ENCODE measurements at regions not wholly inside any gene's neighbourhood (a gene's known extent, or its start where the extent isn't known, plus 50 kb on each side); places are given as distances from the start of the nearest gene placed in this dataset.
"Not testable (repeated sequence)": the region's sequence is repeated elsewhere in the genome, so short reads cannot be mapped to it uniquely, and the experiment has no call there.

- DNase-seq (ENCODE audit: low read depth in 2 of 2): no peak
Observed at GRCh38 chr16:52309446-52310416, 237.2 kb downstream of the TOX3 start.

GRCh38 chr16:52308051-52308450, 238.9 kb downstream of the TOX3 start:
- DNase-seq (ENCODE audit: low read depth in 2 of 2): no peak

GRCh38 chr16:52301026-52301425, 245.9 kb downstream of the TOX3 start:
- no peak for DNase-seq (ENCODE audit: low read depth in 2 of 2)

GRCh38 chr16:52298769-52299168, 248.2 kb downstream of the TOX3 start:
- DNase-seq (ENCODE audit: low read depth in 2 of 2): no peak

- not testable (repeated sequence) for DNase-seq (ENCODE audit: low read depth in 2 of 2)
Observed at GRCh38 chr16:52296706-52297315, 250.1 kb downstream of the TOX3 start.

- DNase-seq (ENCODE audit: low read depth in 2 of 2): no peak
Observed at GRCh38 chr16:52296076-52296475, 250.9 kb downstream of the TOX3 start.

- no peak for DNase-seq (ENCODE audit: low read depth in 2 of 2)
Observed at GRCh38 chr16:52294660-52295059, 252.3 kb downstream of the TOX3 start.

- DNase-seq (ENCODE audit: low read depth in 2 of 2): no peak
Observed at GRCh38 chr16:52293204-52293603, 253.7 kb downstream of the TOX3 start.

GRCh38 chr16:52283584-52284375, 263.2 kb downstream of the TOX3 start:
- DNase-seq (ENCODE audit: low read depth in 2 of 2): no peak

GRCh38 chr16:52283018-52283417, 263.9 kb downstream of the TOX3 start:
- DNase-seq (ENCODE audit: low read depth in 2 of 2): peak; percentile 13 to 26

GRCh38 chr16:52280086-52280485, 266.9 kb downstream of the TOX3 start:
- no peak for DNase-seq (ENCODE audit: low read depth in 2 of 2)

- DNase-seq (ENCODE audit: low read depth in 2 of 2): no peak
Observed at GRCh38 chr16:52271088-52271750, 275.7 kb downstream of the TOX3 start.

- no peak for DNase-seq (ENCODE audit: low read depth in 2 of 2)
Observed at GRCh38 chr16:52265446-52265861, 281.5 kb downstream of the TOX3 start.

- DNase-seq (ENCODE audit: low read depth in 2 of 2): no peak
Observed at GRCh38 chr16:52257534-52257933, 289.4 kb downstream of the TOX3 start.

GRCh38 chr16:52256310-52257078, 290.4 kb downstream of the TOX3 start:
- no peak for DNase-seq (ENCODE audit: low read depth in 2 of 2)

- DNase-seq (ENCODE audit: low read depth in 2 of 2): no peak
Observed at GRCh38 chr16:52254746-52255145, 292.2 kb downstream of the TOX3 start.

GRCh38 chr16:52252680-52253079, 294.3 kb downstream of the TOX3 start:
- no peak for DNase-seq (ENCODE audit: low read depth in 2 of 2)

- DNase-seq (ENCODE audit: low read depth in 2 of 2): no peak
Observed at GRCh38 chr16:52251495-52251894, 295.4 kb downstream of the TOX3 start.

GRCh38 chr16:52247737-52248136, 299.2 kb downstream of the TOX3 start:
- no peak for DNase-seq (ENCODE audit: low read depth in 2 of 2)

GRCh38 chr16:52238710-52239109, 308.2 kb downstream of the TOX3 start:
- no peak for DNase-seq (ENCODE audit: low read depth in 2 of 2)

- DNase-seq (ENCODE audit: low read depth in 2 of 2): no peak
Observed at GRCh38 chr16:52237823-52238222, 309.1 kb downstream of the TOX3 start.

Measured in fibroblast of skin of left biceps (primary cell).